K562 (cell line): ENCODE measurements at regions not wholly inside any gene's neighbourhood (a gene's known extent, or its start where the extent isn't known, plus 50 kb on each side); places are given as distances from the start of the nearest gene placed in this dataset.

Experiments used
- ATAC-seq: fragments of 200-7000 bp; cut with Tn5 transposase; 3 replicates; pipeline ENCODE4 v1.9.1; 2020; ENCODE audit warnings: moderate library complexity
- BruUV-seq: library from RNA; stranded (reverse); fragments of 400-500 nt; replicated peaks from 2 replicates; lab custom pipeline; 2021; lab: Mats Ljungman, UMichigan
- CTCF ChIA-PET: fragments of 300-600 bp; formaldehyde crosslinking; extraction: SDS; loops from one replicate; lab custom pipeline; 2021; ENCODE audit warnings: low intra/inter-chr PET ratio; lab: Yijun Ruan, JAX
- POLR2A ChIA-PET: fragments of 300-600, 350-650 bp; sonication (Branson Sonifier 250); formaldehyde crosslinking; extraction: SDS; loops from one replicate; lab custom pipeline; 2021; ENCODE audit warnings: antibody characterized with exemption, inconsistent platforms; lab: Yijun Ruan, JAX
- DNase-seq, 4 experiments: peaks; one replicate each; pipeline versions ENCODE4 v3.0.0 to v3.0.0-alpha.2; 2011 to 2018; ENCODE audit warnings: low spot score in 3 of 4, mixed read lengths in 3 of 4; ENCODE audit errors: extremely low read depth in 1 of 4
- FAIRE-seq: peaks from 2 replicates; lab custom pipeline; 2011; peaks lifted over from hg19 to GRCh38; lab: Jason Lieb, UNC
- H2AFZ ChIP-seq: 2 replicates; pipeline ENCODE4 v1.6.0; 2011; ENCODE audit warnings: low read depth, low read length, control low read depth, inconsistent platforms
- H3K27ac ChIP-seq: fragments of 200-600 bp; 3 replicates; pipeline ENCODE4 v1.8.0; 2011; ENCODE audit warnings: low read depth, mild to moderate bottlenecking, control low read depth, inconsistent platforms, low read length, moderate library complexity, mixed read lengths; ENCODE audit errors: extremely low read depth
- H3K27me3 ChIP-seq, 2 experiments: fragments of 300-600 bp in 1 of 2; 2 replicates in 1 of 2; 3 replicates in 1 of 2; pipeline versions ENCODE4 v1.6.0 to v1.8.0; 2011; ENCODE audit warnings: inconsistent platforms in 2 of 2, low read length in 2 of 2, mild to moderate bottlenecking in 1 of 2, mixed read lengths in 1 of 2, moderate library complexity in 1 of 2; ENCODE audit not compliant: control insufficient read depth in 2 of 2, insufficient read depth in 2 of 2
- H3K36me3 ChIP-seq: fragments of 300-600 bp; 3 replicates; pipeline ENCODE4 v1.8.0; 2011; ENCODE audit warnings: mild to moderate bottlenecking, low read length, inconsistent platforms; ENCODE audit not compliant: control insufficient read depth, insufficient read depth
- H3K4me1 ChIP-seq, 2 experiments: fragments of 200-600 bp in 1 of 2; replicated peaks in 1 of 2; 2 replicates in 1 of 2; 3 replicates in 1 of 2; pipeline versions ENCODE4 v1.5.1 to v1.8.0; 2011; ENCODE audit warnings: inconsistent platforms in 2 of 2, low read length in 2 of 2, mild to moderate bottlenecking in 1 of 2, mixed read lengths in 1 of 2, moderate library complexity in 1 of 2; ENCODE audit not compliant: control insufficient read depth in 2 of 2, insufficient read depth in 2 of 2
- H3K4me2 ChIP-seq: 2 replicates; pipeline ENCODE4 v1.6.1; 2011; ENCODE audit warnings: low read length, control low read depth, inconsistent platforms, mixed read lengths; ENCODE audit not compliant: insufficient read depth
- H3K4me3 ChIP-seq: fragments of 200-600 bp; sonication (generic), shearing (Covaris generic); 2 replicates; pipeline ENCODE4 v1.5.1; 2016; ENCODE audit warnings: control low read depth, inconsistent platforms
- H3K79me2 ChIP-seq: fragments of 200-600 bp; 3 replicates; pipeline ENCODE4 v1.8.0; 2011; ENCODE audit warnings: low read length, inconsistent platforms; ENCODE audit not compliant: control insufficient read depth, insufficient read depth
- H3K9ac ChIP-seq, 2 experiments: 2 replicates each; pipeline versions ENCODE4 v1.6.0 to v1.6.1; 2011; ENCODE audit warnings: low read depth in 2 of 2, low read length in 2 of 2, control low read depth in 1 of 2, inconsistent platforms in 1 of 2, mild to moderate bottlenecking in 1 of 2, mixed read lengths in 1 of 2; ENCODE audit not compliant: insufficient read depth in 1 of 2
- H3K9me1 ChIP-seq: one replicate; pipeline ENCODE4 v1.6.0; 2011; ENCODE audit warnings: inconsistent platforms, mild to moderate bottlenecking, low read length, moderate library complexity; ENCODE audit not compliant: control insufficient read depth, insufficient read depth
- H3K9me3 ChIP-seq: replicated peaks from 2 replicates; pipeline ENCODE4 v1.5.1; 2011; ENCODE audit warnings: low read depth, low read length, inconsistent platforms; ENCODE audit not compliant: control insufficient read depth, insufficient read depth
- H4K20me1 ChIP-seq: replicated peaks from 2 replicates; pipeline ENCODE4 v1.6.1; 2011; ENCODE audit warnings: low read length, inconsistent platforms, mixed read lengths; ENCODE audit not compliant: control insufficient read depth, insufficient read depth
- ARNT ChIP-seq, 2 experiments: fragments of 450-650 bp; IDR thresholded peaks; 2 replicates each; pipeline ENCODE4 v1.6.1; 2016; ENCODE audit warnings: mild to moderate bottlenecking in 1 of 2
- DMBX1 ChIP-seq: fragments of 250-450 bp; sonication (Bioruptor Pico); IDR thresholded peaks from 2 replicates; pipeline ENCODE4 v1.8.0; 2022; ENCODE audit warnings: inconsistent platforms, mild to moderate bottlenecking, moderate library complexity, borderline replicate concordance
- HDAC2 ChIP-seq: fragments of 450-650 bp; IDR thresholded peaks from 2 replicates; pipeline ENCODE4 v1.6.1; 2016; ENCODE audit warnings: mild to moderate bottlenecking
- KDM4B ChIP-seq, 2 experiments: fragments of 450-650 bp in 1 of 2; sonication (generic) in 1 of 2; IDR thresholded peaks; 2 replicates each; pipeline ENCODE4 v1.6.1; 2016 to 2017; ENCODE audit warnings: borderline replicate concordance in 2 of 2, antibody characterized with exemption in 1 of 2, low read depth in 1 of 2, mild to moderate bottlenecking in 1 of 2
- LEF1 ChIP-seq: fragments of 450-650 bp; IDR thresholded peaks from 2 replicates; pipeline ENCODE4 v1.6.1; 2016; ENCODE audit warnings: mild to moderate bottlenecking
- MCM3 ChIP-seq: fragments of 450-650 bp; IDR thresholded peaks from 2 replicates; pipeline ENCODE4 v1.6.1; 2016
- NCOA1 ChIP-seq: fragments of 450-650 bp; IDR thresholded peaks from 2 replicates; pipeline ENCODE4 v1.6.1; 2016; ENCODE audit warnings: low read depth
- RBM25 ChIP-seq: fragments of 200-400 bp; formaldehyde crosslinking; IDR thresholded peaks from 2 replicates; pipeline ENCODE4 v1.6.1; 2018; ENCODE audit warnings: low read length, low read depth, moderate library complexity; ENCODE audit not compliant: severe bottlenecking
- TAL1 ChIP-seq: fragments of 450-650 bp; IDR thresholded peaks from 2 replicates; pipeline ENCODE4 v1.6.1; 2016; ENCODE audit warnings: mild to moderate bottlenecking
- XRCC3 ChIP-seq: fragments of 450-650 bp; IDR thresholded peaks from 2 replicates; pipeline ENCODE4 v1.6.1; 2017; ENCODE audit warnings: mild to moderate bottlenecking, moderate library complexity
- ZKSCAN1 ChIP-seq: fragments of 150-350 bp; IDR thresholded peaks from 2 replicates; pipeline ENCODE4 v1.6.1; 2016; ENCODE audit warnings: low read depth, low read length
- ZNF699 ChIP-seq: fragments of 250-450 bp; sonication (Bioruptor Pico); IDR thresholded peaks from 2 replicates; pipeline ENCODE4 v1.8.0; 2021; ENCODE audit warnings: mild to moderate bottlenecking, moderate library complexity; ENCODE audit not compliant: insufficient replicate concordance
- ZNF75A ChIP-seq: fragments of 450-650 bp; formaldehyde crosslinking; IDR thresholded peaks from 2 replicates; pipeline ENCODE4 v1.4.0; 2020; ENCODE audit warnings: mild to moderate bottlenecking
- WGBS: fragments of 100-300 bp; shearing (Covaris generic); methylation state at CpG from one replicate; pipeline ENCODE4 v1.1.6; 2016; ENCODE audit warnings: low coverage, mixed read lengths; ENCODE audit not compliant: insufficient coverage; ENCODE audit errors: missing lambda C conversion rate; 5-methylcytosine and 5-hydroxymethylcytosine counted together
- in situ Hi-C: fragments of 300-500 bp; cut with MboI; formaldehyde crosslinking; loops from 4 replicates; pipeline ENCODE4 v1.15.0; 2018; ENCODE audit warnings: inconsistent platforms, mixed read lengths
- intact Hi-C: fragments of 100-400 bp; cut with micrococcal nuclease; formaldehyde crosslinking; loops from 2 replicates; pipeline ENCODE4 v1.14.2; 2022
- TF ChIP-seq, protein P1 (sequence below): sonication (generic); formaldehyde crosslinking; IDR thresholded peaks from 2 replicates; pipeline ENCODE4 v1.8.0; 2023; ENCODE audit warnings: missing genetic modification reagents, mild to moderate bottlenecking, borderline replicate concordance
- TF ChIP-seq, protein P2 (sequence below), 2 experiments: IDR thresholded peaks; 2 replicates each; pipeline ENCODE4 v1.6.1; 2011; ENCODE audit warnings: borderline replicate concordance in 1 of 2, control low read depth in 1 of 2, low read depth in 1 of 2, low read length in 1 of 2, mild to moderate bottlenecking in 1 of 2, mixed read lengths in 1 of 2, moderate library complexity in 1 of 2; ENCODE audit not compliant: insufficient read depth in 1 of 2, insufficient read length in 1 of 2, poor library complexity in 1 of 2, severe bottlenecking in 1 of 2; ENCODE audit errors: extremely low read depth in 1 of 2
- TF ChIP-seq, protein P3 (sequence below): sonication (generic); formaldehyde crosslinking; IDR thresholded peaks from 2 replicates; pipeline ENCODE4 v1.8.1; 2023; ENCODE audit warnings: mild to moderate bottlenecking, missing genetic modification reagents

DNA sequence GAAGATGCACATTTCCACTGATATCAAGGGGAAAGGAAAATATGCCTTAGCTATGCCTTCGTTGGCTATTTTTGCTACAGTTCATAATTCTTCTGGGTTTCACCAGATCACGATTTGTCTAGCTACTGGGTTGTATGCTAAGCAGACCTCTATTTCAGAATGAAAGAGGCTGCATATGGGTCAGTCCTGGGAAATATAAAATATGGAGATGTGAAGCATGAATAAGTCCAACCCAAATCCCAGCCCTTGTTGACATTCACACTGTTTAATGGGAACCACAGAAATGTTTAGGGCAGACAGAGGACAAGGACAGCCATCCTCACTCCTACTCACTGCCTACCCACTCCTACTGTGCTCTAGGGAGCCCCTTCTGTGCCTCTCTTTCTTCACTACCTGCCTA, 343.2 kb upstream of the CAMK1G start:
- Histone ChIP-seq H3K4me3 (no peak overlapping the region), H3K27me3 (no peaks in the 10 kb centered on the region), H3K9ac (no peak overlapping the region), H3K36me3 (no peaks in the 10 kb centered on the region), H3K9me3 (no peaks in the 10 kb centered on the region), H3K79me2 (no peaks in the 10 kb centered on the region), H3K9me1 (no peaks in the 10 kb centered on the region), H4K20me1 (no peaks in the 10 kb centered on the region), H2AFZ (no peak overlapping the region), H3K4me2 (no peak overlapping the region), H3K4me1 (no peaks in the 10 kb centered on the region), H3K27ac (no peak overlapping the region)
- CTCF ChIA-PET = no interaction called here
- intact Hi-C loops = no loop called here
- DNase-seq (no peak), ATAC-seq (no peak), FAIRE-seq (no peak)
- POLR2A ChIA-PET = no interaction called here
- in situ Hi-C loops = no loop called here
- BruUV-seq = no TSS peak
- 0% methylated on average over 2 of the region's 2 CpGs for WGBS
- no peak for TF ChIP-seq ARNT (IDR thresholded peaks at IDR 0.05)
- no peak for TF ChIP-seq NCOA1
- TF ChIP-seq DMBX1 (CRISPR knock-in tag) = no peak
- no peak for TF ChIP-seq KDM4B (IDR thresholded peaks at IDR 0.05; ENCODE audit: borderline replicate concordance in 2 of 2, low read depth in 1 of 2)
- TF ChIP-seq HDAC2 = no peak
- TF ChIP-seq MCM3 = no peak
- no peak for TF ChIP-seq ZKSCAN1
- no peak for TF ChIP-seq XRCC3
- TF ChIP-seq, protein P1, sequence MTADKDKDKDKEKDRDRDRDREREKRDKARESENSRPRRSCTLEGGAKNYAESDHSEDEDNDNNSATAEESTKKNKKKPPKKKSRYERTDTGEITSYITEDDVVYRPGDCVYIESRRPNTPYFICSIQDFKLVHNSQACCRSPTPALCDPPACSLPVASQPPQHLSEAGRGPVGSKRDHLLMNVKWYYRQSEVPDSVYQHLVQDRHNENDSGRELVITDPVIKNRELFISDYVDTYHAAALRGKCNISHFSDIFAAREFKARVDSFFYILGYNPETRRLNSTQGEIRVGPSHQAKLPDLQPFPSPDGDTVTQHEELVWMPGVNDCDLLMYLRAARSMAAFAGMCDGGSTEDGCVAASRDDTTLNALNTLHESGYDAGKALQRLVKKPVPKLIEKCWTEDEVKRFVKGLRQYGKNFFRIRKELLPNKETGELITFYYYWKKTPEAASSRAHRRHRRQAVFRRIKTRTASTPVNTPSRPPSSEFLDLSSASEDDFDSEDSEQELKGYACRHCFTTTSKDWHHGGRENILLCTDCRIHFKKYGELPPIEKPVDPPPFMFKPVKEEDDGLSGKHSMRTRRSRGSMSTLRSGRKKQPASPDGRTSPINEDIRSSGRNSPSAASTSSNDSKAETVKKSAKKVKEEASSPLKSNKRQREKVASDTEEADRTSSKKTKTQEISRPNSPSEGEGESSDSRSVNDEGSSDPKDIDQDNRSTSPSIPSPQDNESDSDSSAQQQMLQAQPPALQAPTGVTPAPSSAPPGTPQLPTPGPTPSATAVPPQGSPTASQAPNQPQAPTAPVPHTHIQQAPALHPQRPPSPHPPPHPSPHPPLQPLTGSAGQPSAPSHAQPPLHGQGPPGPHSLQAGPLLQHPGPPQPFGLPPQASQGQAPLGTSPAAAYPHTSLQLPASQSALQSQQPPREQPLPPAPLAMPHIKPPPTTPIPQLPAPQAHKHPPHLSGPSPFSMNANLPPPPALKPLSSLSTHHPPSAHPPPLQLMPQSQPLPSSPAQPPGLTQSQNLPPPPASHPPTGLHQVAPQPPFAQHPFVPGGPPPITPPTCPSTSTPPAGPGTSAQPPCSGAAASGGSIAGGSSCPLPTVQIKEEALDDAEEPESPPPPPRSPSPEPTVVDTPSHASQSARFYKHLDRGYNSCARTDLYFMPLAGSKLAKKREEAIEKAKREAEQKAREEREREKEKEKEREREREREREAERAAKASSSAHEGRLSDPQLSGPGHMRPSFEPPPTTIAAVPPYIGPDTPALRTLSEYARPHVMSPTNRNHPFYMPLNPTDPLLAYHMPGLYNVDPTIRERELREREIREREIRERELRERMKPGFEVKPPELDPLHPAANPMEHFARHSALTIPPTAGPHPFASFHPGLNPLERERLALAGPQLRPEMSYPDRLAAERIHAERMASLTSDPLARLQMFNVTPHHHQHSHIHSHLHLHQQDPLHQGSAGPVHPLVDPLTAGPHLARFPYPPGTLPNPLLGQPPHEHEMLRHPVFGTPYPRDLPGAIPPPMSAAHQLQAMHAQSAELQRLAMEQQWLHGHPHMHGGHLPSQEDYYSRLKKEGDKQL (CRISPR knock-in tag) = no peak
- TF ChIP-seq, protein P2, sequence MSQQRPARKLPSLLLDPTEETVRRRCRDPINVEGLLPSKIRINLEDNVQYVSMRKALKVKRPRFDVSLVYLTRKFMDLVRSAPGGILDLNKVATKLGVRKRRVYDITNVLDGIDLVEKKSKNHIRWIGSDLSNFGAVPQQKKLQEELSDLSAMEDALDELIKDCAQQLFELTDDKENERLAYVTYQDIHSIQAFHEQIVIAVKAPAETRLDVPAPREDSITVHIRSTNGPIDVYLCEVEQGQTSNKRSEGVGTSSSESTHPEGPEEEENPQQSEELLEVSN (IDR thresholded peaks at IDR 0.05; ENCODE audit: borderline replicate concordance in 1 of 2, extremely low read depth in 1 of 2, insufficient read depth in 1 of 2, insufficient read length in 1 of 2, low read depth in 1 of 2, low read length in 1 of 2, poor library complexity in 1 of 2, severe bottlenecking in 1 of 2) = no peak
- no peak for TF ChIP-seq TAL1
- TF ChIP-seq ZNF75A (CRISPR knock-in tag) = no peak
- no peak for TF ChIP-seq LEF1
- no peak for TF ChIP-seq RBM25
- TF ChIP-seq ZNF699 (CRISPR knock-in tag) = no peak
- TF ChIP-seq, protein P3, sequence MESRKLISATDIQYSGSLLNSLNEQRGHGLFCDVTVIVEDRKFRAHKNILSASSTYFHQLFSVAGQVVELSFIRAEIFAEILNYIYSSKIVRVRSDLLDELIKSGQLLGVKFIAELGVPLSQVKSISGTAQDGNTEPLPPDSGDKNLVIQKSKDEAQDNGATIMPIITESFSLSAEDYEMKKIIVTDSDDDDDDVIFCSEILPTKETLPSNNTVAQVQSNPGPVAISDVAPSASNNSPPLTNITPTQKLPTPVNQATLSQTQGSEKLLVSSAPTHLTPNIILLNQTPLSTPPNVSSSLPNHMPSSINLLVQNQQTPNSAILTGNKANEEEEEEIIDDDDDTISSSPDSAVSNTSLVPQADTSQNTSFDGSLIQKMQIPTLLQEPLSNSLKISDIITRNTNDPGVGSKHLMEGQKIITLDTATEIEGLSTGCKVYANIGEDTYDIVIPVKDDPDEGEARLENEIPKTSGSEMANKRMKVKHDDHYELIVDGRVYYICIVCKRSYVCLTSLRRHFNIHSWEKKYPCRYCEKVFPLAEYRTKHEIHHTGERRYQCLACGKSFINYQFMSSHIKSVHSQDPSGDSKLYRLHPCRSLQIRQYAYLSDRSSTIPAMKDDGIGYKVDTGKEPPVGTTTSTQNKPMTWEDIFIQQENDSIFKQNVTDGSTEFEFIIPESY (CRISPR knock-in tag) = no peak
